OCI-LY7 (cell line): ENCODE measurements at regions not wholly inside any gene's neighbourhood (a gene's known extent, or its start where the extent isn't known, plus 50 kb on each side); places are given as distances from the start of the nearest gene placed in this dataset.

Experiments
- EZH2phosphoT487 ChIP-seq: fragments of 200-600 bp; sonication (generic); IDR thresholded peaks from 2 replicates; pipeline ENCODE4 v1.6.1; 2018; ENCODE audit warnings: low read depth, borderline replicate concordance, mild to moderate bottlenecking, mixed run types, antibody characterized with exemption, low read length, moderate library complexity, mixed read lengths
- TF ChIP-seq, protein P1 (sequence below): fragments of 200-600 bp; sonication (generic); conservative IDR thresholded peaks from 2 replicates; pipeline ENCODE4 v1.5.1; 2014; ENCODE audit warnings: mild to moderate bottlenecking, antibody characterized with exemption, low read length, moderate library complexity, mixed read lengths

DNA sequence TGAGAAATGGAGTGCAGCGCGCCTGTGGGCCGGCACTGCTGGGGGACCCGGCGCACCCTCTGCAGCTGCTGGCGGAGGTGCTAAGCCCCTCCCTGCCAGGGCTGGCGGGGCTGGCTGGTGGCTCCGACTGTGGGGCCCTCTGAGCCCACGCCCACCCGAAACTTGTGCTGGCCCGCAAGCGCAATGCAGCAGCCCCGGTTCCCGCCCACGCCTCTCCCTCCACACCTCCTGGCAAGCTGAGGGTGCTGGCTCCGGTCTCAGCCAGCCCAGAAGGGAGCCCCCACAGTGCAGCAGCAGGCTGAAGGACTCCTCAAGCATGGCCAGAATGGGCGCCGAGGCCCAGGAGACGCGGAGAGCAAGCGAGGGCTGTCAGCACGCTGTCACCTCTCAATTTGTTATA is 1063.0 kb upstream of the AUTS2 start:
- TF ChIP-seq, protein P1, sequence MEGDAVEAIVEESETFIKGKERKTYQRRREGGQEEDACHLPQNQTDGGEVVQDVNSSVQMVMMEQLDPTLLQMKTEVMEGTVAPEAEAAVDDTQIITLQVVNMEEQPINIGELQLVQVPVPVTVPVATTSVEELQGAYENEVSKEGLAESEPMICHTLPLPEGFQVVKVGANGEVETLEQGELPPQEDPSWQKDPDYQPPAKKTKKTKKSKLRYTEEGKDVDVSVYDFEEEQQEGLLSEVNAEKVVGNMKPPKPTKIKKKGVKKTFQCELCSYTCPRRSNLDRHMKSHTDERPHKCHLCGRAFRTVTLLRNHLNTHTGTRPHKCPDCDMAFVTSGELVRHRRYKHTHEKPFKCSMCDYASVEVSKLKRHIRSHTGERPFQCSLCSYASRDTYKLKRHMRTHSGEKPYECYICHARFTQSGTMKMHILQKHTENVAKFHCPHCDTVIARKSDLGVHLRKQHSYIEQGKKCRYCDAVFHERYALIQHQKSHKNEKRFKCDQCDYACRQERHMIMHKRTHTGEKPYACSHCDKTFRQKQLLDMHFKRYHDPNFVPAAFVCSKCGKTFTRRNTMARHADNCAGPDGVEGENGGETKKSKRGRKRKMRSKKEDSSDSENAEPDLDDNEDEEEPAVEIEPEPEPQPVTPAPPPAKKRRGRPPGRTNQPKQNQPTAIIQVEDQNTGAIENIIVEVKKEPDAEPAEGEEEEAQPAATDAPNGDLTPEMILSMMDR: no peak
- TF ChIP-seq EZH2phosphoT487: no peak
